HepG2 (cell line): ENCODE measurements at regions not wholly inside any gene's neighbourhood (a gene's known extent, or its start where the extent isn't known, plus 50 kb on each side); places are given as distances from the start of the nearest gene placed in this dataset.

ENCODE experiments used
- ATAC-seq: fragments of 200-7000 bp; cut with Tn5 transposase; 3 replicates; pipeline ENCODE4 v1.9.1; 2020; ENCODE audit warnings: mild to moderate bottlenecking, moderate library complexity
- BruUV-seq: library from RNA; stranded (reverse); fragments of 400-500 nt; replicated peaks from 2 replicates; lab custom pipeline; 2021; lab: Mats Ljungman, UMichigan
- CTCF ChIA-PET: fragments of 300-600 bp; formaldehyde crosslinking; extraction: SDS; loops from one replicate; lab custom pipeline; 2021; ENCODE audit warnings: low total read pairs, inconsistent platforms, low intra/inter-chr PET ratio; lab: Yijun Ruan, JAX
- POLR2A ChIA-PET: fragments of 350-600 bp; sonication (Branson Sonifier 250); formaldehyde crosslinking; loops from one replicate; lab custom pipeline; 2020; ENCODE audit warnings: antibody characterized with exemption, inconsistent platforms; lab: Yijun Ruan, JAX
- DNase-seq: peaks from one replicate; pipeline ENCODE4 v3.0.0-alpha.2; 2015; ENCODE audit warnings: low spot score
- FAIRE-seq: peaks from 3 replicates; lab custom pipeline; 2011; peaks lifted over from hg19 to GRCh38; lab: Jason Lieb, UNC
- H2AFZ ChIP-seq: one replicate; pipeline ENCODE4 v1.6.1; 2011; ENCODE audit warnings: low read length, inconsistent platforms
- H3K27ac ChIP-seq: fragments of 300-600 bp; 3 replicates; pipeline ENCODE4 v1.8.0; 2011; ENCODE audit warnings: mixed run types, mild to moderate bottlenecking, mixed read lengths, low read length, inconsistent platforms; ENCODE audit not compliant: insufficient read depth; ENCODE audit errors: extremely low read length
- H3K27me3 ChIP-seq, 2 experiments: fragments of 200-600 bp in 1 of 2; 2 replicates in 1 of 2; 3 replicates in 1 of 2; pipeline versions ENCODE4 v1.6.0 to v1.8.0; 2011; ENCODE audit warnings: low read length in 2 of 2, mild to moderate bottlenecking in 2 of 2, moderate library complexity in 2 of 2, inconsistent platforms in 1 of 2; ENCODE audit not compliant: insufficient read depth in 2 of 2, control insufficient read depth in 1 of 2
- H3K36me3 ChIP-seq, 2 experiments: fragments of 200-600 bp in 1 of 2; replicated peaks in 1 of 2; 2 replicates in 1 of 2; 3 replicates in 1 of 2; pipeline versions ENCODE4 v1.5.1 to v1.8.0; 2011; ENCODE audit warnings: low read length in 2 of 2, inconsistent platforms in 1 of 2; ENCODE audit not compliant: insufficient read depth in 2 of 2, control insufficient read depth in 1 of 2
- H3K4me1 ChIP-seq: 2 replicates; pipeline ENCODE4 v1.5.1; 2012; ENCODE audit warnings: low read length, inconsistent platforms; ENCODE audit not compliant: insufficient read depth
- H3K4me2 ChIP-seq: 2 replicates; pipeline ENCODE4 v1.6.0; 2011; ENCODE audit warnings: low read depth, low read length, inconsistent platforms
- H3K4me3 ChIP-seq, 3 experiments: fragments of 200-600 bp in 1 of 3; sonication (generic), shearing (Covaris generic) in 1 of 3; replicated peaks in 1 of 3; 2 replicates each; pipeline ENCODE4 v1.5.1; 2011 to 2016; ENCODE audit warnings: low read length in 3 of 3, inconsistent platforms in 2 of 3, low read depth in 2 of 3, mild to moderate bottlenecking in 2 of 3, control low read depth in 1 of 3, mixed read lengths in 1 of 3; ENCODE audit not compliant: insufficient read depth in 1 of 3
- H3K79me2 ChIP-seq: one replicate; pipeline ENCODE4 v1.6.1; 2011; ENCODE audit warnings: low read length, inconsistent platforms; ENCODE audit not compliant: insufficient read depth
- H3K9ac ChIP-seq: 2 replicates; pipeline ENCODE4 v1.6.0; 2011; ENCODE audit warnings: mild to moderate bottlenecking, low read depth, low read length, inconsistent platforms; ENCODE audit not compliant: insufficient read depth
- H3K9me3 ChIP-seq: 2 replicates; pipeline ENCODE4 v1.5.1; 2012; ENCODE audit warnings: mild to moderate bottlenecking, low read length
- H4K20me1 ChIP-seq: 2 replicates; pipeline ENCODE4 v1.6.0; 2011; ENCODE audit warnings: inconsistent platforms, mild to moderate bottlenecking, low read length, moderate library complexity; ENCODE audit not compliant: insufficient read depth
- ARID2 ChIP-seq: sonication (generic); formaldehyde crosslinking; IDR thresholded peaks from 2 replicates; pipeline ENCODE4 v1.8.1; 2022; ENCODE audit warnings: mild to moderate bottlenecking, missing genetic modification reagents, borderline replicate concordance
- FOSL2 ChIP-seq: sonication (generic); formaldehyde crosslinking; IDR thresholded peaks from 2 replicates; pipeline ENCODE4 v1.4.0; 2020; ENCODE audit warnings: missing genetic modification reagents
- FOXC1 ChIP-seq: sonication (generic); formaldehyde crosslinking; IDR thresholded peaks from 2 replicates; pipeline ENCODE4 v1.8.0; 2022; ENCODE audit warnings: mild to moderate bottlenecking, missing genetic modification reagents, borderline replicate concordance
- GTF2F1 ChIP-seq: fragments of 150-350 bp; IDR thresholded peaks from 2 replicates; pipeline ENCODE4 v1.6.1; 2014; ENCODE audit warnings: low read length
- PRPF4 ChIP-seq: fragments of 200-400 bp; formaldehyde crosslinking; IDR thresholded peaks from 2 replicates; pipeline ENCODE4 v1.6.1; 2016; ENCODE audit warnings: low read length, low read depth; ENCODE audit not compliant: poor library complexity, severe bottlenecking
- THYN1 ChIP-seq: sonication (generic); formaldehyde crosslinking; IDR thresholded peaks from 2 replicates; pipeline ENCODE4 v1.8.1; 2023; ENCODE audit warnings: low read depth, mild to moderate bottlenecking, moderate library complexity, missing genetic modification reagents, borderline replicate concordance
- TRIM24 ChIP-seq: sonication (generic); formaldehyde crosslinking; IDR thresholded peaks from 2 replicates; pipeline ENCODE4 v1.8.0; 2022; ENCODE audit warnings: mild to moderate bottlenecking, missing genetic modification reagents
- YY1 ChIP-seq: IDR thresholded peaks from 2 replicates; pipeline ENCODE4 v1.6.1; 2011; ENCODE audit warnings: low read length, low read depth, moderate library complexity, mild to moderate bottlenecking; ENCODE audit not compliant: insufficient read depth, insufficient replicate concordance
- ZNF292 ChIP-seq: sonication (generic); formaldehyde crosslinking; IDR thresholded peaks from 2 replicates; pipeline ENCODE4 v1.8.1; 2022; ENCODE audit warnings: mild to moderate bottlenecking, low read depth, missing genetic modification reagents, borderline replicate concordance
- ZSCAN30 ChIP-seq: sonication (generic); formaldehyde crosslinking; IDR thresholded peaks from 2 replicates; pipeline ENCODE4 v1.5.0; 2020; ENCODE audit warnings: mild to moderate bottlenecking, missing genetic modification reagents
- WGBS: methylation state at CpG from one replicate; pipeline ENCODE4 v1.1.6; 2017; ENCODE audit warnings: low lambda C conversion rate; 5-methylcytosine and 5-hydroxymethylcytosine counted together
- in situ Hi-C: cut with HindIII; loops from 2 replicates; pipeline ENCODE4 v1.10.0; 2017; ENCODE audit warnings: low pct_unique_long_range_greater_than_20kb; ENCODE audit not compliant: extremely low pct_ligation_motif_present
- intact Hi-C: fragments of 100-400 bp; cut with micrococcal nuclease; formaldehyde crosslinking; loops from one replicate; pipeline ENCODE4 v1.10.0; 2022; ENCODE audit not compliant: unreplicated experiment
- TF ChIP-seq, protein P1 (sequence below): sonication (generic); formaldehyde crosslinking; IDR thresholded peaks from 2 replicates; pipeline ENCODE4 v1.5.1; 2020; ENCODE audit warnings: mild to moderate bottlenecking, moderate library complexity, missing genetic modification reagents
- TF ChIP-seq, protein P2 (sequence below): sonication (generic); formaldehyde crosslinking; IDR thresholded peaks from 2 replicates; pipeline ENCODE4 v1.4.0; 2020; ENCODE audit warnings: missing genetic modification reagents, low read depth, mild to moderate bottlenecking, borderline replicate concordance
- TF ChIP-seq, protein P3 (sequence below): sonication (generic); formaldehyde crosslinking; IDR thresholded peaks from 2 replicates; pipeline ENCODE4 v1.4.0; 2020; ENCODE audit warnings: missing genetic modification reagents, borderline replicate concordance

DNA sequence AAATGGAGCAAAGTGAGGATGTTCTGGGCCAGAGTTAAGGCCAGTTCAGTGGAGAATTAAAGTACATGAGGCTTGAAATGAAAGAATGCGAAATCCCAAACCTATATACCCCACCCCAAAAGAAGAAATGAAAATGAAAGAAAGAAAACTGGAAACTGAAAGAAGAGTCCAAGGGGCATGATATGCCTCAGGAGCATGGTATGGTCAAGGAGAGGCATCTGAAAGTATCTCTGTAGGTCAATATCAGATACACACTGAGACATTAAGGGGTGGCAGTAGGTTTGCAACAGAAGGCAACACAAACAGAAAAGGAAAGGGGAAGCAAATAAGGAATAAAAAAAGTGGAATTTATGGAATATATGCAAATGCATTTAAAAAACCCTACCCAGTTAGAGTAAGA is 166.5 kb downstream of the COG6 start:
- whole genome bisulfite sequencing = 0% methylated on average over 1 of the region's 1 CpG
- Histone ChIP-seq H3K79me2 (no peaks in the 10 kb centered on the region), H3K9me3 (no peaks in the 10 kb centered on the region), H3K27ac (no peak overlapping the region), H2AFZ (no peak overlapping the region), H3K4me3 (no peak overlapping the region), H3K27me3 (no peaks in the 10 kb centered on the region), H4K20me1 (no peaks in the 10 kb centered on the region), H3K4me2 (no peak overlapping the region), H3K9ac (no peak overlapping the region), H3K4me1 (no peaks in the 10 kb centered on the region), H3K36me3 (no peaks in the 10 kb centered on the region)
- ChIA-PET CTCF (no interaction called here), POLR2A (no interaction called here)
- FAIRE-seq = no peak
- intact Hi-C loops (no loop called here), in situ Hi-C loops (no loop called here)
- DNase-seq = no peak
- ATAC-seq = no peak
- no TSS peak for BruUV-seq
- no peak for TF ChIP-seq GTF2F1
- no peak for TF ChIP-seq PRPF4
- TF ChIP-seq, protein P1, sequence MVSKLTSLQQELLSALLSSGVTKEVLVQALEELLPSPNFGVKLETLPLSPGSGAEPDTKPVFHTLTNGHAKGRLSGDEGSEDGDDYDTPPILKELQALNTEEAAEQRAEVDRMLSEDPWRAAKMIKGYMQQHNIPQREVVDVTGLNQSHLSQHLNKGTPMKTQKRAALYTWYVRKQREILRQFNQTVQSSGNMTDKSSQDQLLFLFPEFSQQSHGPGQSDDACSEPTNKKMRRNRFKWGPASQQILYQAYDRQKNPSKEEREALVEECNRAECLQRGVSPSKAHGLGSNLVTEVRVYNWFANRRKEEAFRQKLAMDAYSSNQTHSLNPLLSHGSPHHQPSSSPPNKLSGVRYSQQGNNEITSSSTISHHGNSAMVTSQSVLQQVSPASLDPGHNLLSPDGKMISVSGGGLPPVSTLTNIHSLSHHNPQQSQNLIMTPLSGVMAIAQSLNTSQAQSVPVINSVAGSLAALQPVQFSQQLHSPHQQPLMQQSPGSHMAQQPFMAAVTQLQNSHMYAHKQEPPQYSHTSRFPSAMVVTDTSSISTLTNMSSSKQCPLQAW (CRISPR knock-in tag) = no peak
- no peak for TF ChIP-seq FOSL2 (CRISPR knock-in tag)
- TF ChIP-seq, protein P2, sequence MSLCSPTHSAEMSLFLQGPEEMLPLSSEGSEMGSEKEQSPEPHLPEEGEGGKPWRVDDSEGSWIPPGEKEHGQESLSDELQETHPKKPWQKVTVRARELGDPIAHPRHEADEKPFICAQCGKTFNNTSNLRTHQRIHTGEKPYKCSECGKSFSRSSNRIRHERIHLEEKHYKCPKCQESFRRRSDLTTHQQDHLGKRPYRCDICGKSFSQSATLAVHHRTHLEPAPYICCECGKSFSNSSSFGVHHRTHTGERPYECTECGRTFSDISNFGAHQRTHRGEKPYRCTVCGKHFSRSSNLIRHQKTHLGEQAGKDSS (CRISPR knock-in tag) = no peak
- no peak for TF ChIP-seq ZSCAN30 (CRISPR knock-in tag)
- TF ChIP-seq ARID2 (CRISPR knock-in tag) = no peak
- TF ChIP-seq, protein P3, sequence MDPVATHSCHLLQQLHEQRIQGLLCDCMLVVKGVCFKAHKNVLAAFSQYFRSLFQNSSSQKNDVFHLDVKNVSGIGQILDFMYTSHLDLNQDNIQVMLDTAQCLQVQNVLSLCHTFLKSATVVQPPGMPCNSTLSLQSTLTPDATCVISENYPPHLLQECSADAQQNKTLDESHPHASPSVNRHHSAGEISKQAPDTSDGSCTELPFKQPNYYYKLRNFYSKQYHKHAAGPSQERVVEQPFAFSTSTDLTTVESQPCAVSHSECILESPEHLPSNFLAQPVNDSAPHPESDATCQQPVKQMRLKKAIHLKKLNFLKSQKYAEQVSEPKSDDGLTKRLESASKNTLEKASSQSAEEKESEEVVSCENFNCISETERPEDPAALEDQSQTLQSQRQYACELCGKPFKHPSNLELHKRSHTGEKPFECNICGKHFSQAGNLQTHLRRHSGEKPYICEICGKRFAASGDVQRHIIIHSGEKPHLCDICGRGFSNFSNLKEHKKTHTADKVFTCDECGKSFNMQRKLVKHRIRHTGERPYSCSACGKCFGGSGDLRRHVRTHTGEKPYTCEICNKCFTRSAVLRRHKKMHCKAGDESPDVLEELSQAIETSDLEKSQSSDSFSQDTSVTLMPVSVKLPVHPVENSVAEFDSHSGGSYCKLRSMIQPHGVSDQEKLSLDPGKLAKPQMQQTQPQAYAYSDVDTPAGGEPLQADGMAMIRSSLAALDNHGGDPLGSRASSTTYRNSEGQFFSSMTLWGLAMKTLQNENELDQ (CRISPR knock-in tag) = no peak
- TF ChIP-seq FOXC1 (CRISPR knock-in tag) = no peak
- no peak for TF ChIP-seq THYN1 (CRISPR knock-in tag)
- no peak for TF ChIP-seq ZNF292 (CRISPR knock-in tag)
- TF ChIP-seq TRIM24 (CRISPR knock-in tag) = no peak
- TF ChIP-seq YY1 = no peak
- TF ChIP-seq, all 625 proteins: peak for 0
